Progenitor cell of endocrine pancreas (in vitro differentiated cells): ENCODE measurements at regions not wholly inside any gene's neighbourhood (a gene's known extent, or its start where the extent isn't known, plus 50 kb on each side); places are given as distances from the start of the nearest gene placed in this dataset.

Experiments used
- DNase-seq: peaks from one replicate; pipeline ENCODE4 v3.0.0; 2021; ENCODE audit warnings: low spot score; ENCODE audit not compliant: unreplicated experiment
- H3K27ac Mint-ChIP-seq: 2 replicates; pipeline ENCODE4 v1.8.0; 2021; ENCODE audit warnings: mild to moderate bottlenecking, moderate library complexity, mixed read lengths
- H3K27me3 Mint-ChIP-seq: 2 replicates; pipeline ENCODE4 v1.8.0; 2021; ENCODE audit warnings: mixed read lengths
- H3K36me3 Mint-ChIP-seq: 2 replicates; pipeline ENCODE4 v1.8.0; 2022; ENCODE audit warnings: mixed read lengths; ENCODE audit not compliant: insufficient read depth
- H3K4me1 Mint-ChIP-seq: 2 replicates; pipeline ENCODE4 v1.8.0; 2021; ENCODE audit warnings: low read depth, mixed read lengths
- H3K4me3 Mint-ChIP-seq: 2 replicates; pipeline ENCODE4 v1.8.0; 2021; ENCODE audit warnings: low read depth, mild to moderate bottlenecking, moderate library complexity, mixed read lengths
- H3K9me3 Mint-ChIP-seq: 2 replicates; pipeline ENCODE4 v1.8.0; 2021; ENCODE audit warnings: low read depth, mixed read lengths
- CTCF ChIP-seq: fragments of 200-600 bp; sonication (generic); IDR thresholded peaks from one replicate; pipeline ENCODE4 v1.5.0; 2021; ENCODE audit warnings: antibody characterized with exemption, mild to moderate bottlenecking; ENCODE audit not compliant: unreplicated experiment

DNA sequence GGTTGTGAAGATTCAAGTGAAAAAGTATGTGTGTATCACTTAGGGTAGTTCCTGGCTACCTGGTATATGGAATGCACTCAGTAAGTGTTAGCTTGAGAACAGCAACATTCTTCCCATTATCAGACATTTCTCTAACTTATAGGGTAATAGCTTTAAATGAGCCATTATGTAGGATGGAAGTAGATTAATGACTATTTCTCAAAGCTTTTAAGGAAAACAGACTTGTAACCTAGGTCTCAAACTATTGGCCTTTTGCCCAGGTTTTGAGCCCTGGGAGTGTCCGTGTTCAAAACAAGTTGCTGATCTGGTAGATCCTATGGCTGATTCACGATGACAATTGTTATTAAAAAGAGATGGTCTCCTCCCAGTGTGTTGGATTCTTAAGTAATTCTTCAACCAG is 129.1 kb upstream of the UMPS start:
- no peak for TF ChIP-seq CTCF
- H3K9me3 Mint-ChIP-seq: no peaks in the 10 kb centered on the region
- no peak overlapping the region for H3K4me3 Mint-ChIP-seq
- H3K4me1 Mint-ChIP-seq: peaks cover 7% of the 10 kb centered on the region
- no peaks in the 10 kb centered on the region for H3K27me3 Mint-ChIP-seq
- H3K27ac Mint-ChIP-seq: no peak overlapping the region
- no peaks in the 10 kb centered on the region for H3K36me3 Mint-ChIP-seq
- DNase-seq: no peak

DNA sequence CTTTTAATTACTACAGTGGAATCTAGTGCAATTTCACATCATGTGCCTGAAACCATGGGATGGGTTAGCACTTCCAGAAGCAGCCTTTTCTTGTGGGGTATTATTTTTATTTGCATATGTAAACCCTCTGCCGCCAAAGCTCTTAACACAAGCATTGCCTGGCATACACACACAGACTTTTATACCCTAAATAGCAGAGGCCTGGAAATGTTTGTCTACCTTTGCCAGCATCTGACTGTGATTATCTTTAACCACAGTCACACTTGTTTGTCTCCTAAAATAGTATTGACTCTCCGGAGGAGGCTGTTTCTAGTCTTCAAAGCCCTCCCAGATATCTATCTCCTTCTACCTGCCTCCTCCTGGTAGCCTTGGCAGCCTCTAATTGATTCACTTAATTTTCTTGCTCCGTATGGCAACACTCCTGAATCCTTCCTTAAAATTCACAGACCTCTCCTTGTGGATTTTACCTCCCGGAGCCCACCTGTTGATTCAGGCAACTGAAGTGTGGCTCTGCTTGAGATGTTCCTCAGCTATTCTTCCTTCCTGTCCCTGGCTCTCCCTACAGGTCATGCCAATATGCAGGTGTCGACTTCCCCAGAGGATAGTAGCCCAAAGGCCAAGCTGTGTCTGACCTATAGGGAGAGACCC is 127.1 kb upstream of the UMPS start:
- TF ChIP-seq CTCF: no peak
- H3K36me3 Mint-ChIP-seq: no peaks in the 10 kb centered on the region
- H3K27ac Mint-ChIP-seq: no peak overlapping the region
- H3K27me3 Mint-ChIP-seq: no peaks in the 10 kb centered on the region
- H3K4me3 Mint-ChIP-seq: no peak overlapping the region
- peaks cover 7% of the 10 kb centered on the region for H3K4me1 Mint-ChIP-seq
- no peaks in the 10 kb centered on the region for H3K9me3 Mint-ChIP-seq
- DNase-seq: no peak

- no peak for TF ChIP-seq CTCF
- Mint-ChIP-seq H3K27ac (no peak overlapping the region), H3K27me3 (no peaks in the 10 kb centered on the region), H3K9me3 (no peaks in the 10 kb centered on the region), H3K4me1 (peaks cover 7% of the 10 kb centered on the region), H3K36me3 (no peaks in the 10 kb centered on the region), H3K4me3 (no peak overlapping the region)
- no peak for DNase-seq
These were observed 124.3 kb upstream of the UMPS start for GRCh38 chr3:124605781-124606579.

GRCh38 chr3:124607163-124607562 is 123.1 kb upstream of the UMPS start:
- Mint-ChIP-seq H3K4me3 (no peak overlapping the region), H3K4me1 (peaks cover 7% of the 10 kb centered on the region), H3K27ac (no peak overlapping the region), H3K36me3 (no peaks in the 10 kb centered on the region), H3K27me3 (no peaks in the 10 kb centered on the region), H3K9me3 (no peaks in the 10 kb centered on the region)
- DNase-seq: no peak
- TF ChIP-seq CTCF: no peak

GRCh38 chr3:124609402-124609801 is 120.8 kb upstream of the UMPS start:
- H3K27ac Mint-ChIP-seq: no peak overlapping the region
- DNase-seq: no peak
- H3K4me1 Mint-ChIP-seq: no peaks in the 10 kb centered on the region
- no peaks in the 10 kb centered on the region for H3K36me3 Mint-ChIP-seq
- no peak for TF ChIP-seq CTCF
- no peaks in the 10 kb centered on the region for H3K9me3 Mint-ChIP-seq
- H3K27me3 Mint-ChIP-seq: no peaks in the 10 kb centered on the region
- H3K4me3 Mint-ChIP-seq: no peak overlapping the region
